HG03135 (cell line): ENCODE measurements at regions not wholly inside any gene's neighbourhood (a gene's known extent, or its start where the extent isn't known, plus 50 kb on each side); places are given as distances from the start of the nearest gene placed in this dataset.

Experiments used
- ATAC-seq: cut with Tn5 transposase; IDR thresholded peaks from one replicate; pipeline ENCODE4 v1.9.1; 2021; ENCODE audit warnings: mild to moderate bottlenecking, moderate library complexity; ENCODE audit not compliant: unreplicated experiment

DNA sequence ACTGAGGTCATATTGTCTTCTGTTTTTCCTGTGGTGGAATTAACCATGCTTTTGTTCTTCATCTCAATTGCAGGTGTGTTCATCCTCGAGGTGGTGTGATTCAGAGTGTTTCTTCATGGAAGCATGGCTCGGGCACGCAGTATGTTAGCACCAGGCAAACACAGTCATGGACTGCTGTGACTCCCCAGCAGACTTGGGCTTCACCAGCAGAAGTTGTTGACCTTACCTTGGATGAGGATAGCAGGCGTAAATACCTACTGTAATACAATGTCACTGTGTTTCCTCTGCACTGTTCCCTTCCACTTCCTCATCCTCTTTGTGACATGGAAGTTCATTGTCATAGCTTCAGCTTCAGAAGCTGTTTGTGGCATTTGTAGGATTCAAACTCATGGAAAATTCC is 158.7 kb downstream of the HAUS1 start:
- ATAC-seq: no peak

DNA sequence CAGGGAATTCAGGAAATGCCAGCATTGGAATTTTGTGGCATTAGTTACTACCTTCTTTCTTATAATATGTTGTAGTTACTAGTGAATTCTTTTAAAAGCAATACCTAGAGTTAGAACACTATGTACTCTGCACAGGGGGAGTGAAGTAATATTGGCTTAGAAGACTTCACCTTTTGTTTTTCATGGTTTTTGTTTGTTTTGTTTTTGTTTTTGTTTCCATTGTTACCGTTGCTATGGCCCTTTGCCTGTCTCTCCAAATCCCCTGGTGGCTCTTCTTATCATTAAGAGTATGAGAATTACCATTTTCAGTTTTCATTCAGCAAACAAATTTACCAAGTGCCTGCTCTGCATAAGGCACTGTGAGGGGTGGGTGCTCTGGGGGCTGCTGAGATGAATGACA is 160.1 kb downstream of the HAUS1 start:
- no peak for ATAC-seq

DNA sequence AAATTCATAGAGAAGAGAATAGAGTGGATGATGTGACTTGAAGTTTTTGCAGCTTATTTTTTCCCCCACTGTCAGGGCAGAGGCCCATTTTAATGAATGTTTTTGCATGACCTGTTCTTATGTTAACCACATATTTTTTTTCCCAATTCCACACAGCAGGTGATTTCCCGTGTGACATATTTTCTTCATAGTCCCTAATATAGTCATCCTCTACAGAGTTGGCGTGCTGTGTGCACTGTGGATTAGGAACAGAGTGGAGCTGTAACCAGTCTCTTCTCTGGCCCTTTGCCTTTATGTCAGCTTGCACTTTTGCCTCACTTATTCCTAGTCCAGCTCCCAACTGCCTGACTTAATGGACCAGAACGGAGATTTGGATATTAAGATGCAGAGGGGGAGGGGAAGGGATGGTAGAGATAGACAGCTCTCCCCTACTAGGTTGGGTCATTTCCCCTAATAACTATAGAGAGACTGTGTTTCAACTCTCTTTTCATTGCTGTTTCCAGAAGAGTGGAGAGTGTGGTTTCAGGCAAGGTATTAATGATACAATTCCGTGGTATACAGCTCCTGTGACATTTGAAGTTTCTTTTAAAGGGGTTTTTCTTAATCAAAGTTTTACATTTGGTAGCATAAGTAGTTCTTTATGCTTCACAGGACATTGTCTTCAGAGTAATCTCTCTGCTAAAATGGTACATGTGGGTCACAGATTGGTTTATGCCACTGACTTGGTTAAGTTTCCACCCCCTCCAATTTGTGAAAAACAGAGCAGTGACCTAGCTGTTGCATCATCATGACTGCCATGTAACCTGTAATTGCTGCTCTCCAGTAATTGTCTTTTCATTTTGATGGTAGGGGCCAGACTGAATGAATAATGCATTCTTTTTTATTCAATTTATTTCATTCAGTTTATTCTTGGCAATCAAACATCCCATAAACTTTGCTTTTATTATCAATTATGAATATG is 161.3 kb downstream of the HAUS1 start:
- ATAC-seq: no peak

DNA sequence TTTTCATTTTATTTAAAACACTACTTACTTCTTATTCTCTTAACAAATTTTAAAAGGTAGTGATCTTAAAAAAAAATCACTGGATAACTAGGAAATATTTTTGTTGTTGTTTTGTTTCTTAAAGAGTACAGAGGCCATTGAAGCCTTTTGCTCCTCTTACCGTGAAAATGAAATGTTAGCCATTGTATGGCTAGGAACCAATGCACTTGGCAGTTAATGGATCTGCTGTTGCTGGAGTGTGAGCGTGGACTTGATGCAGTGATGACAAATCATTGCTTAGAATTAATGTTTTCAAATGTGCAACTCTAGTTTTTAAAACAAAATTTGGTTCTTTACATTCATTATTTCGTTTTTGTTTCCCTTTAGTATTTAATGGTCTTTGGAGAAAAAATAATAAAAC is 162.3 kb downstream of the HAUS1 start:
- ATAC-seq: no peak

DNA sequence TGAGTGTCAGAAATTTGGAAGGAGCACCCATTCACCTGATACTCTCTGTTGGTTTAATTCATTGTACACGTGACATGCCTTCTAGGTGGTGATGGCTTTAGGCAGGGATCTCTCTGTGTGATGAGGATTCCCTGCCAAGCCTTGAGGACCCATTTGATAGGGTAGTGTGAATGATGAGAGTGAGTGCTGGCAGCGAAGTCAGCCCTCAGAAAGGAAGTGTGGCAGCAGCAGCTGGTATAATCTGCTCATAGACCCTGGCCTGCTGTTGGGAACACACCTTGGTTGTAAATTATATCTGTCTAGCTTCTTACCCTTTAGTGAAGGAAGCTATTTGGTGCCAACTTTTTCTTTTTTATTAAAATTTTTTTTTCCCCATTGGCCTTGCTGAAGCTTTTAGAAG is 164.5 kb downstream of the HAUS1 start:
- no peak for ATAC-seq

DNA sequence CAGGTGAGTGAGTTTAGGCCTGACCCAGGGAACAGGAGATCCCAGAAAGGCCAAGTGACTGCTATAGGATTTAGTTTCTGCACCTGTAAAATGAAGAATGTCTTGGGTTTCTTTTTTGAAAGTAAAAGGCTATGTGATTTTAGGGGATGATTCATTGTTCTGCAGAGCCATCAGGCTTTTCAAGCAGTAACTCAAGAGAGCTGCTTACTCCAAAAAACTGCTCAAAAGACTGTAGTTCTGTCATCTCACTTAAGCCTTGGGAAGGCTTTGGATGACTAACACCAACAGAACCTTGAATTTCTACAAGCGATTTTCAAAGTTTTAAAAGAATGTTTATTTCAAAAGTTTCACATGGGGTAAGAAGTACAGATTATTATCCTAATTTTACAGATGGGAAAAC is 165.1 kb downstream of the HAUS1 start:
- no peak for ATAC-seq

DNA sequence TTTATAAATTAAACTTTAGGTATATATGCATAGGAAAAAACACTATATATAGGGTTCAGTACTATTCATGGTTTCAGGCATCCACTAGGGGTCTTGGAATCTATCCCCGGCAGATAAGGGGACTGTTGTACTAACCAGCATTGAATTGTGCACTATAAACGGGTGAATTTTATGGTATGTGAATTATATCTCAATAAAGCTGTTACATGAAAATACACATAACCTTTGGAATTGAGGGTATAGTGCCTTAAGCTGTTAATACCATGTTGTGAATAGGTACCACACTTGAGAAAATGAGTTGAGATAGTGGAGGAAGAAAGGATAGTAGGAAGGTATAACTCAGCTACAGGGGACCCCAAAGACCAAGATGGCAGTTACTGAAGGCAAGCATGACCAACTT is 167.3 kb downstream of the HAUS1 start:
- ATAC-seq: no peak

DNA sequence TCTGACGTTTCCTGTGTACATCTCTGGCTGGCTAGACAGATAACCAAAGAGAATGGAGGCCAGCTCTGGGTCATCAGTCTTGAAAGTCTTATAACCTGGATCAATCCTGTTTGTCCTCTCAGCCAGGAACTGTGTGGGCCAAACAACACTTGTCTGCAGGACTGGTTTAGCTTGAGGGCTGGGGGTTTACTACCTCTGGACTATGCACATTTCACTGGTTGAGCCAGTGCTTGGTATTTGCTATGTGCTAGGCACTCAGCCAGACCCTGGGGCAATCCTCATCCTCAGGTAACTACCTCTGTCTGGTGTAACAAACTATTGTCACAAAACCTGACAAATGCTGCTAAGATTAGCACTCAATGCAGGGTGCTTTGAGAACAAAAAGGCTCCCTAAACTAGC is 169.7 kb downstream of the HAUS1 start:
- ATAC-seq: no peak

DNA sequence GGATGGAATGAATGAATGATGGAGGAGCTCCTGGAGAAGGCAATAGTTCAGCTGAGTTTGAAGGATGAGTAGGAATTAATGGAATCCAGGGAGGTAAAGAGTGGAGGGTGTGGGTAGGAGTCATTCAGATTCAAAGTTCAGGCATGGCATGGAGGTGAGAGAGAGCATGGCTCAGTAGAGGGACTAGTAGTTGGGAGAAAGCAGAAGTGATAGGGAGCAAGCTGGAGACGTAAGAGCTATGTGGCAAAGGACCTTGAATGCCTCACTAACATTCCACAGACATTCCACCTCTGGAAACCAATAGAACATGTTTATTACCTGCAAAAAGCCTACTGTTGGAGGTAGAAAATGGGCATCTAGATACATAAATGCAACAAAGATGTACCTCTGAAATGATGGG is 170.1 kb downstream of the HAUS1 start:
- no peak for ATAC-seq

DNA sequence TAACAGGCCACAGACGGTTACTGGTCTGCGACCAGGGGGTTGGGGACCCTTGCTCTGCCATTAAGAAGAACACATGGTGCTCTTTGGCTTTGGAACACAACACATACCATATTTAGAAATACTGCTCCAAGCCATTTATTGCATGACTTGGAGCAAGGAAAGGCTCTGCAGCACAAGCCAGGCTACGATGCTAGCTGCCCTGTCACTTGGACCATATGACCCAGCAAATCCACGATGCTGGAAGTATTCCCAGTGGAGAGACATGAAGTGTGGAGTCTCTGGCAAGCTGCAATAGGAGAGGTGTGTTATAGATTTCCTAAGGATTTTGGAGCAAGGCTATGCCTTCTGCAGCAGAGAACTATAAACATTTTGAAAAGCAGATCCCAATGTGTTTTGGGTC is 171.2 kb downstream of the HAUS1 start:
- ATAC-seq: no peak

DNA sequence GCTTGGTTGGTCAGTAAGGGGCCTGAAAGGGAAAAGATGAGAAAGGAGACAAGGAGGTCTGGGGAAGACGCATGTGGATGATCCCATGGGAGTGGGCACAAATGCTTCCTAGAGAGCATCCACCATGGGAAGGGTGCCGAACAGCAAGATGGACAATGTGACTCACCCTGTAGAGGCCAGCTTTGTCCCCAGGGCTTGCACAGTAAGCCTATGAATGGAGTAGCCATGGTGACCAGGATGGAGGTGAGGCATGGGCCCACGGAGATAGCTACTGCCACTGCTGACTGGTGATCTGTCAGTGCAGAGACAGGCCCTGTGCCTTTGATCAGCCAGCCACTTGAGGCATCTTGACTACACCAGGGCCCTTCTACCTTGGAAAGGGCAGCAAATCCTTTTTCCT is 172.6 kb downstream of the HAUS1 start:
- no peak for ATAC-seq

DNA sequence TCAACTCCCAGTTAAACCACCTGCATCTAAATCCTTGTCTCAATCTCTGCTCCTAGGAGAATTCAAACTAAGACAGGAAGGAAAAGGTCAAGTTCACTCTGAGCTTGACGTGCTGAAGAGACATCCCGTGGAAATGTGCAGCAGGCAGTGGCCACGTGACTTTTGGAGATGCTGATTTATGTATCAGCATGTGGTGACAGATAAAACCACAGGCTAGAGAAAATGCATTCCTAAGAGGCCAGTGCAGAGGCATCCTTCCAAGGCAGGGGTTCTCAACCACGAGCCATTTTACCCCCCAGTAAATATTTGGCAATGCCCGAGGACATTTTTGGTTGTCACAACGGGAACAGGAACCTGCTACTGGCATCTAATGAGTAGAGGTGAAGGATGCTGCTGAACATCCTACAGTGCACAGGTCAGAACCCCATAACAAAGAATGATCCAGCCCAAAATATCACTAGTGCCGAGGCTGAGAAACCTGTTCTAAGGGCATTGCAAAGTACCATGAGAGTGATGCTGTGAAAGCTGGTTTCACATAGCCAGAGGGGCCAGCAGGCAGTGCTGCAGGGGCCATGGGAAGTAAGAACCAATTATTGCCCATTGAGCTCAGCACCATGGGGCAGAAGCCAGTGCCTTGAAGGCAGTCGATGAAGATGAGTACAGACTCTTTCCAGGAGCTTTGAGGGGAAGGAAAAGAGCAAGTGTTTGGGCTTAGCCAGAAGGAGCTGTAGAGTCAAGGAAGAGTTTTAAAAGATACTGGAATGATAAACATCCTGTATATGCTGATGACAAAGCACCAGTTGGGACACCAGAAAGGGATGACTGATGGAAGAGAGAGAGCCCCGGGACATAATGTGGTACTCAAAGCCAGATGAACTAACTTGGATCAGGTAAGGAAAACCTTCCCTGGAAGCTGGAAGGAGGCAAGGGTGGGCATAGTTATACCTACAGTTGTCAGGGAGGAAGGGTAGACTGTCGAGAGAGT is 174.6 kb downstream of the HAUS1 start:
- ATAC-seq: no peak

DNA sequence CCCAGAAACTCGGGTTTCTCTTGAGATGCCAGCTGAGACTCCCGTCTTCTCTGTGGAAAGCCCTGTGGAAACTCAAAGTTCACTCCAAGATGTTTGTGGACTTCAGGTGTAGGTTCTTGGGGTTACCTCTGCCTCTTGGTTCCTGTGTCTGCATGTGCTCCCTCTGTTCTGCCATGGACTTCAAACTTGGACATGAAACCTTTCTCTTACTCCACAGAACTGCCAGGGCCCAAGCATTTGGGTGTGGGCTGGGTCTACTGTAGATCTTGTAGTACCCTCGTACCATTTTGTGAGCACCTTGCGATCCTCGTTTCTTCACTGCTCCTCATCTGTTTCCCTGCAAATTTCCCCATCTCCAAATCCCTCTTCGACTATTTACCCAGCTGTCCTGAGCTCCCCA is 175.5 kb downstream of the HAUS1 start:
- ATAC-seq: no peak

DNA sequence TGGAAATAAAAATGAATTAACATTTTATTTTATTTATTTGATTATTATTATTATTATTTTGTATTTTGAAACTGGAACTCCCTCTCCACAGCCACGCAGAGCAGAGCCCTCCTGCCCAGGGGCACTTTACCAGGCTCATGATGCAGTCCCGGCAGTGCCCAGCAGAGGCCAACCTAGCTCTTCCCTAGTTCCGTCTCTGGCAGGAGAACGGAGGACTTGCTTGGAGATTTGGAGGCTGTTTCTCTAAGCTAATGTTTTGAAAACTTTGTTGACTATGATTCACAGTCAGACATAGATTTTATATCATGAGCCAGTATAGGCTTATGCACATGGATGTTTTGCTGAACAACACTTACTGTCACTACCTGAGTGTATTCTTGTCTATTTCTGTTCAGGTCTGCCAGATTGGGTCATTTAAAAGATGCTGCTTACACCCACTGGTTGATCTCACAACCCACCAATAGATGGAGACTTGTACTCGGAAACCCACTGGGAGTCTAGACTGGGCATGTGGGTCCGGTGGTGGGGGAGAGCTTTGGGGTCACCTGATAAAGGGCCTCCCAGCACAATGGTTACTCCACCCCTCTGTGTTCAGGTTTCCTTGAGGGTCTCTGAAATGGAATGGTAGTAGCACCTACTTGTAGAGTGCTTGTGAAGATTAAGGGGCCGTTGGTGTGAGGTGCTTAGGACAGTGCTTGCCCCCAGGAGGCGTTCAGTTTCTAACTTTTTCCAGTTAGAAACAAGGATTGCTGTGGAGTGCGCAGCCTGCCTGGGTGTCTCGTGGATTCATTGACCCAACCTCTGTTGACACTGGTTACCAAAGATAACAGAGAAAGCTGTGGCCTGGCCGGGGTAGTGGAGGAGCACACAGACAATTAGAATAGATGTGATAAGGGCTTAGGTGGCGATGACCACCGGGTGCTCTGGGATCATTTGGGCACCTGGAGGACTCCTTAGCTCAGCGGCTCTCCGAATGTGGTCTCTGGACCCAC is 177.3 kb downstream of the HAUS1 start:
- peak; percentile 87 for ATAC-seq

DNA sequence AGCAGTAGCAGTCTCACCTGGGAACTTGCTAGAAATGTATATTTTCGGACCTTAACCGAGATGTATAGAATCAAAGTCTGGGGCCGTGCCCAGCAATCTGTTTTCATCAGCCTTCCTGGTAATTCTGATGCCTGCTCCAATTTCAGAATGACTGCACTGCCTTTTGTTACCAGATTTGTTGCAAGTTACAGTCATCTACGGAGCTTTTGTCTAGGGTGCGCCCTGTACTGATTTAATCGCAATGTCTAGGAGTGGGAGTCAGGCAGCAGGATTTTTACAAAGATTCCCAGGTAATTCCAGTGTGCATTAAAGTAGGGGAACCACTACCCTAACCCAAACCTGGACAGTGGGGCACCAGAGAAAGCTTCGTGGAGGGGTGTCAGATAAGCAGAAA is 178.0 kb downstream of the HAUS1 start:
- no peak for ATAC-seq

DNA sequence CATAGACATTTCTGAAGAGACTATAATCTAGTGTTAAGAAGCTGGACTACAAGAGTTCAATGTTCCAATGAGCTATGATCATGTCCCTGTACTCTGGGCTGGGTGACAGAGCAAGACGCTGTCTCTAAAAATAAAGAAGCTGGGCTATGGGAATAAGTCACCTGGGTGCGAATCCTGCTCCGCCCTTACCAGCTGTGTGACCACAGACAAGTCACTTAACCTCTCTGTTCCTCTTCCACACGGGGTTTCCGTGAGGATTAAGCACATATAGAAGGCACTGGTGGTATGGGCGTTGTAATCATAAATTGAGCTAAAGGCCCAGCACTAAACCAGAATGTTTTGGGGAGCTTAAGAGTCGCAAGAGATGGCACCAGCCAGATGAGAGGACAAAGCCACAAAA is 178.5 kb downstream of the HAUS1 start:
- no peak for ATAC-seq

DNA sequence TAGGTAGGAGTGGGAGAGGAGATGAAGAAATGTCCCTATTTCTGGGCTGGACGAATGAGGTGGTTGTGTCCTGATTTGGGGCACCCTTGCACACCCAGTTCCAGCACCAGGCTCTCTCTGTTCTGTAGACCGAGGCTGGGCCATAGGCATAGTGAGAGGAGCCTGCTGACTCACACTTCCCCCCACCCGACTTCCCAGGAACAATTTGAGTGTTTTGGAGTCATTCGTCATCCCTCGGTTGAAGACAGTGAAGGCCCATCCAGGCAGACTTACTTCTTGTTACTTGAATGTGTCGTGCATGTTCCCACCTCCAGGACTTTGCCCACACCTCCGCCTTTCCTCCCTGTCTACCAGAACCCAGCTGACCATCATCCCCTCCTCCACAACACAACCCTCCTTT is 179.1 kb downstream of the HAUS1 start:
- ATAC-seq: no peak

DNA sequence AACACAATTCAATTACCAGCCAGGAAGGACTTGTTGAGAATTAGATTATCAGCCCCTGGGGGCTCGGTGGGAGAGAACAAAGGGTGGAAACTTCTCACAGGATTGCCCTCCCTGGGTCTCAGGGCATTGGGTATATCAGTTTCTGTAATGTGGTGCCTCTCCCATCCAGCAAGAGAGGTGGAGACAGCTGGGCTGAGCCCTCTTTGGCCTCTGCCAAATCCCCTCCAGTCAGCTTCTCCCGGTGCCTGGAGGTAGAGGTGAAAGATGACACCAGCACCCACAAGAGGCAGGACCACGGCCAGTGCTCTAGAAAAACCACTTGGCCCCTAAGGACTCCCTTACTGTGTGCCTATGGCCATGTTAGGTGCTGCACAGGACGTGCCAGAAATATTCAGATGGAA is 179.7 kb downstream of the HAUS1 start:
- ATAC-seq: no peak

DNA sequence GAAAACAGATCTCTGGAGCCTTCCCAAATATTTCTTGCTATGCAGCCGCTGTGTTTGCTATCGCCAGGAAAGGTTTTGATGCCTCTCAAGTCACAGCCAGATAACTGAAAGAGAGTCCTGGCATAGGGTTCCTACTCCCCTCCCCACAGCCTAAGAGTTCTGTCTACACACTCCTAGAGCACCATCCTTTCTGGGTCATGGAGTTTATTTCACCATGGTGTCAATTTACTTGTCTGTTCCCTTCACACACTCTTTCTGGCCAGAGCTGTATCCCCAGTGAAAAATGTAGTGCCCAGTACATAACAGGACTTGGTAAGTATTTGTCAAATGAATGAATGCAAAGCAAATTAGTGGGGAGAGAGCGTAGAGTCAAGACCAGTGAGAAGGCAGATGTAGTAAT is 185.3 kb downstream of the HAUS1 start:
- no peak for ATAC-seq

DNA sequence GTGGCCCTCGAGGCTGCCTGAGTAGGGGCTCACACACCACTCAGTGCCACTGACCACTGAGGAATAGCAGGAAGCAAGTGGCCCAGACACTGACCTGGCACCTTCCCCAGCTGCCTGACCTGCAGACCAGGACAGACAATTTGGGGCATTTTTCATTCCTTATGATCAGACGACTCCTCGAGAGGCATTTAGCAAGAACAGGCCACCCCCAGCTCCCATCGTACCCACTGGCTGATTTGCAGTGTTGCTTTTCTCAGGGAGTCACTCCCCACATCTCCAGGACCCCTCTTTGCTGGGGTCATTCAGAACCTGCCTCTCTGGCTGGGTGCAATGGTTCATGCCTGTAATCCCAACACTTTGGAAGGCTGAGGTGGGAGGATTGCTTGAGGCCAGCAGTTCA is 185.7 kb downstream of the HAUS1 start:
- ATAC-seq: no peak
